ENCODE measurements at regions not wholly inside any gene's neighbourhood (a gene's known extent, or its start where the extent isn't known, plus 50 kb on each side); places are given as distances from the start of the nearest gene placed in this dataset.

- H3K27ac ChIP-seq (ENCODE audit: extremely low read length, insufficient read depth, low read length) = no peak overlapping the region
- no peaks in the 10 kb centered on the region for H4K20me1 ChIP-seq (ENCODE audit: insufficient read depth, low read length)
- ChIA-PET CTCF (ENCODE audit: low intra/inter-chr PET ratio, low total read pairs) (no interaction called here), POLR2A (no interaction called here)
- TF ChIP-seq PBX3 (CRISPR knock-in tag; IDR thresholded peaks at IDR 0.05; ENCODE audit: borderline replicate concordance) (no peak), ZSCAN31 (CRISPR knock-in tag; IDR thresholded peaks at IDR 0.05; ENCODE audit: low read depth) (no peak)
- in situ Hi-C loops (cut with HindIII; ENCODE audit: extremely low pct_ligation_motif_present, low pct_unique_long_range_greater_than_20kb) = no loop called here
- no peak overlapping the region for H3K4me3 ChIP-seq (replicated peaks in 1 of 3; ENCODE audit: insufficient read depth in 1 of 3, low read depth in 2 of 3, low read length in 3 of 3)
- H3K9ac ChIP-seq (ENCODE audit: insufficient read depth, low read depth, low read length) = no peak overlapping the region
- no peak overlapping the region for H2AFZ ChIP-seq (ENCODE audit: low read length)
- H3K9me3 ChIP-seq (ENCODE audit: low read length) = peaks cover 11% of the 10 kb centered on the region; the same call in 1 of the 2 replicates
- 2% methylated on average over 10 of the region's 10 CpGs for WGBS (ENCODE audit: low lambda C conversion rate)
- no peaks in the 10 kb centered on the region for H3K27me3 ChIP-seq (ENCODE audit: control insufficient read depth in 1 of 2, insufficient read depth in 2 of 2, low read length in 2 of 2)
- H3K79me2 ChIP-seq (ENCODE audit: insufficient read depth, low read length) = no peaks in the 10 kb centered on the region
- no peak for DNase-seq (ENCODE audit: low spot score)
- H3K4me2 ChIP-seq (ENCODE audit: low read depth, low read length) = no peak overlapping the region
- ATAC-seq = no peak
- no peaks in the 10 kb centered on the region for H3K4me1 ChIP-seq (ENCODE audit: insufficient read depth, low read length)
- no TSS peak for BruUV-seq (replicated peaks)
- FAIRE-seq = no peak
- intact Hi-C loops (cut with micrococcal nuclease; ENCODE audit: unreplicated experiment) = no loop called here
- H3K36me3 ChIP-seq (replicated peaks in 1 of 2; ENCODE audit: control insufficient read depth in 1 of 2, insufficient read depth in 2 of 2, low read length in 2 of 2) = no peaks in the 10 kb centered on the region
Observed at GRCh38 chr14:87185961-87186560, 806.9 kb downstream of the GALC start.

GRCh38 chr14:87184180-87184579 is 808.8 kb downstream of the GALC start:
- in situ Hi-C loops (cut with HindIII; ENCODE audit: extremely low pct_ligation_motif_present, low pct_unique_long_range_greater_than_20kb) (no loop called here), intact Hi-C loops (cut with micrococcal nuclease; ENCODE audit: unreplicated experiment) (no loop called here)
- no peaks in the 10 kb centered on the region for H4K20me1 ChIP-seq (ENCODE audit: insufficient read depth, low read length)
- H3K27me3 ChIP-seq (ENCODE audit: control insufficient read depth in 1 of 2, insufficient read depth in 2 of 2, low read length in 2 of 2) = no peaks in the 10 kb centered on the region
- ChIA-PET POLR2A (no interaction called here), CTCF (ENCODE audit: low intra/inter-chr PET ratio, low total read pairs) (no interaction called here)
- BruUV-seq (replicated peaks) = no TSS peak
- no peak for DNase-seq (ENCODE audit: low spot score)
- H3K79me2 ChIP-seq (ENCODE audit: insufficient read depth, low read length) = no peaks in the 10 kb centered on the region
- no peak overlapping the region for H3K4me3 ChIP-seq (replicated peaks in 1 of 3; ENCODE audit: insufficient read depth in 1 of 3, low read depth in 2 of 3, low read length in 3 of 3)
- 5% methylated on average over 4 of the region's 4 CpGs for WGBS (ENCODE audit: low lambda C conversion rate)
- FAIRE-seq = no peak
- no peak overlapping the region for H3K9ac ChIP-seq (ENCODE audit: insufficient read depth, low read depth, low read length)
- no peak overlapping the region for H3K4me2 ChIP-seq (ENCODE audit: low read depth, low read length)
- H3K27ac ChIP-seq (ENCODE audit: extremely low read length, insufficient read depth, low read length) = no peak overlapping the region
- H3K36me3 ChIP-seq (replicated peaks in 1 of 2; ENCODE audit: control insufficient read depth in 1 of 2, insufficient read depth in 2 of 2, low read length in 2 of 2) = no peaks in the 10 kb centered on the region
- H3K9me3 ChIP-seq (ENCODE audit: low read length) = no peaks in the 10 kb centered on the region
- H3K4me1 ChIP-seq (ENCODE audit: insufficient read depth, low read length) = no peaks in the 10 kb centered on the region
- no peak overlapping the region for H2AFZ ChIP-seq (ENCODE audit: low read length)
- ATAC-seq = no peak
- TF ChIP-seq ZNF576 (CRISPR knock-in tag; IDR thresholded peaks at IDR 0.05) = no peak
- peak; percentile 85 to 92 for TF ChIP-seq MAFK (conservative IDR thresholded peaks at IDR 0.05 in 1 of 2, IDR thresholded peaks at IDR 0.05 in 1 of 2; ENCODE audit: low read length in 2 of 2)
- peak; percentile 87 for TF ChIP-seq MAFF (IDR thresholded peaks at IDR 0.05; ENCODE audit: low read depth, low read length)
